ENCODE measurements at regions not wholly inside any gene's neighbourhood (a gene's known extent, or its start where the extent isn't known, plus 50 kb on each side); places are given as distances from the start of the nearest gene placed in this dataset.

DNA sequence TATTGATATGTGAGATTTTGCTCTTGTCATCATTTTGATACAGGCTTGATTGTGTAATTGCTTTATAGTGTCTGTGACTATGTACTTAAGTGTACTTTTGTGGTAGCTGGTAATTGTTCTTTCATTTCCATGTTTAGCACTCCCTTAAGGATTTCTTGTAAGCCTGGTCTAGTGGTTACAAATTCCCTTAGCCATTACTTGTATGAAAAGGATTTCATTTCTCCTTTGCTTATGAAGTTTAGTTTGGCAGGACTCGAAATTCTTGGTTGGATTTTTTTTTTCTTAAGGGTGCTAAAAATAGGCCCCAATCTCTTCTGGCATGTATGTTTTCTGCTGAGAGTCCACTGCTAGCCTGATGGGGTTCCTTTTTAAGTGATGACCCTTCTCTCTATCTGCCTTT is 346.8 kb downstream of the JRKL start:
- Histone ChIP-seq H3K27ac (ENCODE audit: insufficient read length, low read depth, low read length) (no peak overlapping the region), H3K79me1 (ENCODE audit: insufficient read depth, low read depth, low read length, poor library complexity, severe bottlenecking) (no peaks in the 10 kb centered on the region), H3K9ac (ENCODE audit: extremely low read depth, insufficient read length, low read length) (no peak overlapping the region), H4K8ac (replicated peaks; ENCODE audit: insufficient read length, low read depth, low read length) (no peak overlapping the region), H3T11ph (ENCODE audit: low read length) (no peak overlapping the region), H2AK5ac (ENCODE audit: insufficient read length, low read length) (no peak overlapping the region), H3K4ac (ENCODE audit: low read depth, low read length) (no peak overlapping the region), H2AFZ (ENCODE audit: low read length) (no peak overlapping the region), H2BK12ac (ENCODE audit: insufficient read length, low read depth, low read length) (no peak overlapping the region), H4K91ac (ENCODE audit: insufficient read length, low read depth, low read length) (no peak overlapping the region), H3K79me2 (ENCODE audit: insufficient read depth, low read length) (no peaks in the 10 kb centered on the region), H2BK5ac (ENCODE audit: insufficient read length, low read length) (no peak overlapping the region), H3K4me1 (ENCODE audit: insufficient read depth, low read length) (no peaks in the 10 kb centered on the region), H4K20me1 (ENCODE audit: control insufficient read depth, insufficient read depth, insufficient read length) (no peaks in the 10 kb centered on the region), H3K9me3 (ENCODE audit: control insufficient read depth, low read depth, low read length) (no peaks in the 10 kb centered on the region), H3K18ac (ENCODE audit: insufficient read length, low read depth, low read length) (no peak overlapping the region), H2BK20ac (ENCODE audit: low read depth, low read length, poor library complexity, severe bottlenecking) (no peak overlapping the region), H3K23me2 (ENCODE audit: insufficient read length, low read depth, low read length, poor library complexity, severe bottlenecking) (no peaks in the 10 kb centered on the region), H2BK15ac (ENCODE audit: low read depth, low read length) (no peak overlapping the region), H3K4me2 (ENCODE audit: insufficient read depth, insufficient read length, low read length) (no peak overlapping the region), H3K23ac (ENCODE audit: insufficient read length, low read depth, low read length) (no peak overlapping the region), H3K14ac (ENCODE audit: insufficient read depth, low read length) (no peak overlapping the region), H4K5ac (ENCODE audit: insufficient read length, low read depth, low read length) (no peak overlapping the region), H3K56ac (ENCODE audit: insufficient read length, low read depth, low read length) (no peak overlapping the region), H2BK120ac (ENCODE audit: low read depth, low read length, poor library complexity, severe bottlenecking) (no peak overlapping the region), H3K27me3 (ENCODE audit: insufficient read depth, low read length) (no peaks in the 10 kb centered on the region)
- no peak overlapping the region for H3K4me3 Mint-ChIP-seq
- H3K9me3 Mint-ChIP-seq, result no peaks in the 10 kb centered on the region; a peak in 1 of 5 replicates
- TF ChIP-seq, protein P1, sequence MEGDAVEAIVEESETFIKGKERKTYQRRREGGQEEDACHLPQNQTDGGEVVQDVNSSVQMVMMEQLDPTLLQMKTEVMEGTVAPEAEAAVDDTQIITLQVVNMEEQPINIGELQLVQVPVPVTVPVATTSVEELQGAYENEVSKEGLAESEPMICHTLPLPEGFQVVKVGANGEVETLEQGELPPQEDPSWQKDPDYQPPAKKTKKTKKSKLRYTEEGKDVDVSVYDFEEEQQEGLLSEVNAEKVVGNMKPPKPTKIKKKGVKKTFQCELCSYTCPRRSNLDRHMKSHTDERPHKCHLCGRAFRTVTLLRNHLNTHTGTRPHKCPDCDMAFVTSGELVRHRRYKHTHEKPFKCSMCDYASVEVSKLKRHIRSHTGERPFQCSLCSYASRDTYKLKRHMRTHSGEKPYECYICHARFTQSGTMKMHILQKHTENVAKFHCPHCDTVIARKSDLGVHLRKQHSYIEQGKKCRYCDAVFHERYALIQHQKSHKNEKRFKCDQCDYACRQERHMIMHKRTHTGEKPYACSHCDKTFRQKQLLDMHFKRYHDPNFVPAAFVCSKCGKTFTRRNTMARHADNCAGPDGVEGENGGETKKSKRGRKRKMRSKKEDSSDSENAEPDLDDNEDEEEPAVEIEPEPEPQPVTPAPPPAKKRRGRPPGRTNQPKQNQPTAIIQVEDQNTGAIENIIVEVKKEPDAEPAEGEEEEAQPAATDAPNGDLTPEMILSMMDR (conservative IDR thresholded peaks at IDR 0.05), result no peak
- no peak overlapping the region for H3K27ac Mint-ChIP-seq
- DNase-seq, result no peak
- WGBS (ENCODE audit: extremely low coverage, insufficient read length, low lambda C conversion rate), result no CpG with 5 or more reads among the region's 1 CpG
- H3K36me3 Mint-ChIP-seq (ENCODE audit: insufficient read depth in 1 of 3, low read depth in 3 of 3), result no peaks in the 10 kb centered on the region
- H3K27me3 Mint-ChIP-seq (ENCODE audit: low read depth), result no peaks in the 10 kb centered on the region
- H3K4me1 Mint-ChIP-seq, result no peaks in the 10 kb centered on the region
